Fibroblast of the aortic adventitia (primary cell): ENCODE measurements at regions not wholly inside any gene's neighbourhood (a gene's known extent, or its start where the extent isn't known, plus 50 kb on each side); places are given as distances from the start of the nearest gene placed in this dataset.
A peak's percentile ranks its signal among the peaks of the same experiment; 100 is the strongest.

Experiments
- DNase-seq: peaks from one replicate; pipeline ENCODE4 v3.0.0-alpha.2; 2010; ENCODE audit warnings: low read depth
- H3K4me3 ChIP-seq: 2 replicates; pipeline ENCODE4 v1.5.1; 2011; ENCODE audit warnings: low read depth, mild to moderate bottlenecking, control low read depth, low read length, moderate library complexity
- TF ChIP-seq, protein P1 (sequence below): IDR thresholded peaks from 2 replicates; pipeline ENCODE4 v1.5.1; 2011; ENCODE audit warnings: mild to moderate bottlenecking, low read length, control low read depth, inconsistent platforms; ENCODE audit not compliant: insufficient read depth

DNA sequence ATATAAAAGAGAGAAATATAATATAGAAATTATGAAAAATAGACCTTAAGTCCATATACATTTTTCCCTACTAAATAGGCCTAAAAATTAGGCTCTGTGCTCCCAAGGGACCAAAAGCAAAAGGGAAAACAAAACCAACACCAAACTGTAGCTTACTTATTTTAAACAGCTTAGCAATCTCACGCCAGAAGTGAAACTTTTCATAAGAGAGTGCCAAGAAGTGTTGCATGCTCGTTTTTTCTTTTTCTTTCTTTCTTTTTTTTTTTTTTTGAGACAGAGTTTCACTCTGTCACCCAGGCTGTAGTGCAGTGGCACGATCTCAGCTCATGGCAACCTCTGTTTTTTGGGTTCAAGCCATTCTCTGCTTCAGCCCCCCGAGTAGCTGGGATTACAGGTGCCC lies 250.4 kb downstream of the TMA16 start:
- H3K4me3 ChIP-seq: no peak overlapping the region
- DNase-seq: no peak
- TF ChIP-seq, protein P1, sequence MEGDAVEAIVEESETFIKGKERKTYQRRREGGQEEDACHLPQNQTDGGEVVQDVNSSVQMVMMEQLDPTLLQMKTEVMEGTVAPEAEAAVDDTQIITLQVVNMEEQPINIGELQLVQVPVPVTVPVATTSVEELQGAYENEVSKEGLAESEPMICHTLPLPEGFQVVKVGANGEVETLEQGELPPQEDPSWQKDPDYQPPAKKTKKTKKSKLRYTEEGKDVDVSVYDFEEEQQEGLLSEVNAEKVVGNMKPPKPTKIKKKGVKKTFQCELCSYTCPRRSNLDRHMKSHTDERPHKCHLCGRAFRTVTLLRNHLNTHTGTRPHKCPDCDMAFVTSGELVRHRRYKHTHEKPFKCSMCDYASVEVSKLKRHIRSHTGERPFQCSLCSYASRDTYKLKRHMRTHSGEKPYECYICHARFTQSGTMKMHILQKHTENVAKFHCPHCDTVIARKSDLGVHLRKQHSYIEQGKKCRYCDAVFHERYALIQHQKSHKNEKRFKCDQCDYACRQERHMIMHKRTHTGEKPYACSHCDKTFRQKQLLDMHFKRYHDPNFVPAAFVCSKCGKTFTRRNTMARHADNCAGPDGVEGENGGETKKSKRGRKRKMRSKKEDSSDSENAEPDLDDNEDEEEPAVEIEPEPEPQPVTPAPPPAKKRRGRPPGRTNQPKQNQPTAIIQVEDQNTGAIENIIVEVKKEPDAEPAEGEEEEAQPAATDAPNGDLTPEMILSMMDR: no peak

DNA sequence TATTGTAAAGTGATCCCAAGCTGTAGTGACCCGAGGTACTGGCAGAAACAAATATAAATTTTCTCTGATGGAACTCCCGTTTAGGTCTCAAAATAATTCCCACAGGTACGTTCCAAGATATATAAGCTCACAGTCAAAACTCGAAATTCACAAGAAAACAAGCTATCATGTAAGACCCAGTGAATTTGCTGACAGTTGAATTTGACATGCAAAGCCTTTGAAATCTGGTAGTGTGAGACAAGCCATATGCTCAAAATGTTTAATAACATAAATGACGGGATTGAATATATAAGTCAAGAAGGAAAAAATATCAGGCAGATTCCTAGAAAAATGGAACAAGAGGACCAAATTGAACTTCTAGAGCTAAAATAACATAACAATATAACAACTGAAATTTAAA lies 252.8 kb downstream of the TMA16 start:
- TF ChIP-seq, protein P1: no peak
- H3K4me3 ChIP-seq: no peak overlapping the region
- no peak for DNase-seq

DNA sequence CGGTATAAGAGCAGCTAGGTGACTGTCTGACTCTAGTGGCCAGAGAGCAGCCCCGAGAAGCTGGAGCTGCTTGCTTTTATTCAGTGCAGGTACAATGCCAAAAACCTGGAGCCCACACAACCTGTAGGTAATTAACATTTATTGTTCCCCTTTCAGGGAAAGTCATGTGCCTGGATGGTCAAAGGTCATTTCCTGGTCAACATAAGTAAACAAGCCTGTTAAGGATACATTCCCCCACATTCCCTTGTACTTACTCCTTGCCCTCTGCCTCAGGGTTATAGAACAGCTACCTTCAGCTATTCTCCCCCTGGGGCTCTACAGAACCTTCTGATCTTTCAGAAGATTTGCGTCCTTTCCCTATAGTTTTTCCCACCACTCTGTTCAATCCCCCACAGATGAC lies 253.4 kb downstream of the TMA16 start:
- H3K4me3 ChIP-seq: no peak overlapping the region
- TF ChIP-seq, protein P1: no peak
- no peak for DNase-seq

DNA sequence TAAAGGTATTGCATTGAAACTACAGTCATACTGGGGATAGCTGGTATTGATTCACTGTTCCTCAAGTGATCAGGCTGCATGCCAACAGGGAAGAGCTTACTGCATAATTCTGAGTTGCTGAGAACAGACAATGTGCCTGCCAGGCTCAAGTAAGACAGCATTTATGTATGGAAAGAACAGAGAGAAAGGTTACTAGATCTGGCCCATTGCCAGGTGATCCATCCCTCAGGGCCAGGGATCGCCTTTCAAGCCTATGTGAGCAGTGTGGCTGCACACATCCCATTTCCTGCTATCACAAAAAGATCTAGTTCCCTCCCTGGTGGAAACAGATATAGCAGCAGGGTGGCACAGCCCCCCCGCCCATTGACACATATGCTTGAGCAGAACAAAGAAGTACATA lies 254.0 kb downstream of the TMA16 start:
- H3K4me3 ChIP-seq: no peak overlapping the region
- TF ChIP-seq, protein P1: no peak
- DNase-seq: no peak

DNA sequence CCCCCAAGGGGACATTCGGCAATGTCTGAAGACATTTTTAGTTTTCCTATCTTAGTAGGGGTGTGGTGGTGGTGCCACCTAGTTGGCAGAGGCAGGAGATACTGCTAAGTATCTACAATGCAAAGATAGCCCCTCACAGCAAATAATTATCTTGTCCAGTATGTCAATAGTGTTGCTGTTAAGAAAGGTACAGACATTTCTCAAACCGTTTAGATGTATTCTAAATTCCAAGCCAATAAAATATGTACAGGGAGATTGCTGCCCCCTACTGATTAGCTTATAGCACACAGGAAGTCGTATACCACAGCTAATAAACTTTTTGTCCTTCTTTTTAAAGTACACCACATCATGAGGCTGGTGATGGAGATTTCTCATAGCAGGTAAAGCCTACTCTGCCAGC lies 260.5 kb downstream of the TMA16 start:
- peak; percentile 0 for DNase-seq
- no peak overlapping the region for H3K4me3 ChIP-seq
- TF ChIP-seq, protein P1: no peak

DNA sequence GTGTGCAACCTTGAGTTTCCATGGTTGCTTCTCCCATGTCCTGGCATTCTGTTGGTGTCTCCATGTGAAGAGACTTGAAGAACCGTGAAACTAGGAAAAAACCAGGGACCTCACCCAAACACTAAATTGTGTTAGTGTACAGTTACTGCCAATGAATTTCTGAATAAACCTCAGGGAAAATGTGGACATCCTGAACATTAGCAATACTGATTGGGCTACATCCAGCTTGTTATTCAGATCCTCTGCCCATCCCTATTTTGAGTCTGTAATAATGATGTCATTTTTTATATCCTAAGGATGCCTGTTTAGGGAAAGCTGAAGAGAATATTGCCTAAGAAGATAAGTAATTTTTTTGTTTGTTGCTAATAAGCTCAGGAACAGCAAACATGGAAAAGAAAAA lies 262.7 kb downstream of the TMA16 start:
- DNase-seq: no peak
- TF ChIP-seq, protein P1: no peak
- H3K4me3 ChIP-seq: no peak overlapping the region

DNA sequence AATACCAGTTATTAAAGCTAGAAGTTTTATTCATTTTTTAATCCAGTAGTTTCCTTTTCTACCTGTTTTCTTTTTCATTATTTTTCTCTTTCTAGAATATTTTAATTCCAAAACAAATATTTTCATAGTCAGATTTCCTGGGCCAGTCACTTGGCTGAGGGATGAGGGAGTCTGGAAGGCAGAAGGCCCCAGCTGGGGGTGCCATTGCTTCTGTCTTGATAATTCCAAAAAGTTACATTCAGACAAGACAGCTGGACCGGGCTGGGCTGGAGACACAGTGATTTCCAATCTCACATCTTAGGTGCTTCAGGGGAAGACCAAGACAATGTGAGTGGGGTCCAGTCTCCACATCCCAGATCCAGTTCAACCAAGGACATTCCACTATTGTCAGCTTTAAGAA lies 263.5 kb downstream of the TMA16 start:
- TF ChIP-seq, protein P1: no peak
- no peak overlapping the region for H3K4me3 ChIP-seq
- no peak for DNase-seq
